ENCODE measurements at regions not wholly inside any gene's neighbourhood (a gene's known extent, or its start where the extent isn't known, plus 50 kb on each side); places are given as distances from the start of the nearest gene placed in this dataset.

GRCh38 chr1:113275083-113275482 is 115.2 kb upstream of the MAGI3 start:
- TF ChIP-seq POLR2AphosphoS5 (IDR thresholded peaks at IDR 0.05), result no peak
- no peak for TF ChIP-seq POLR2A (IDR thresholded peaks at IDR 0.05)

All from upper lobe of left lung (tissue), 4 donors.